ENCODE measurements at regions not wholly inside any gene's neighbourhood (a gene's known extent, or its start where the extent isn't known, plus 50 kb on each side); places are given as distances from the start of the nearest gene placed in this dataset.

GRCh38 chr4:38509551-38509950 lies 154.4 kb upstream of the KLF3 start:
- Histone ChIP-seq H3K27me3 (ENCODE audit: insufficient read depth, poor library complexity, severe bottlenecking) (no peaks in the 10 kb centered on the region), H3K4me3 (replicated peaks; ENCODE audit: insufficient read depth, low read length) (no peak overlapping the region), H3K27ac (replicated peaks) (no peak overlapping the region)
- TF ChIP-seq CTCF (IDR thresholded peaks at IDR 0.05; ENCODE audit: insufficient read depth, low read length) (no peak), GABPA (IDR thresholded peaks at IDR 0.05; ENCODE audit: low read depth) (no peak), POLR2AphosphoS5 (IDR thresholded peaks at IDR 0.05; ENCODE audit: low read depth) (no peak), REST (IDR thresholded peaks at IDR 0.05; ENCODE audit: insufficient replicate concordance, low read depth) (no peak), SPI1 (IDR thresholded peaks at IDR 0.05; ENCODE audit: borderline replicate concordance, low read depth) (no peak)
- DNase-seq (ENCODE audit: low read depth in 1 of 2, low spot score in 1 of 2): no peak

GRCh38 chr4:38510201-38510600 lies 153.8 kb upstream of the KLF3 start:
- no peak overlapping the region for H3K4me3 ChIP-seq (replicated peaks; ENCODE audit: insufficient read depth, low read length)
- H3K27me3 ChIP-seq (ENCODE audit: insufficient read depth, poor library complexity, severe bottlenecking): no peaks in the 10 kb centered on the region
- no peak for DNase-seq (ENCODE audit: low read depth in 1 of 2, low spot score in 1 of 2)
- H3K27ac ChIP-seq (replicated peaks): no peak overlapping the region
- TF ChIP-seq REST (IDR thresholded peaks at IDR 0.05; ENCODE audit: insufficient replicate concordance, low read depth) (no peak), SPI1 (IDR thresholded peaks at IDR 0.05; ENCODE audit: borderline replicate concordance, low read depth) (no peak), GABPA (IDR thresholded peaks at IDR 0.05; ENCODE audit: low read depth) (no peak), CTCF (IDR thresholded peaks at IDR 0.05; ENCODE audit: insufficient read depth, low read length) (no peak), POLR2AphosphoS5 (IDR thresholded peaks at IDR 0.05; ENCODE audit: low read depth) (no peak)

GRCh38 chr4:38511702-38512101 lies 152.3 kb upstream of the KLF3 start:
- no peak for TF ChIP-seq SPI1 (IDR thresholded peaks at IDR 0.05; ENCODE audit: borderline replicate concordance, low read depth)
- no peak for TF ChIP-seq REST (IDR thresholded peaks at IDR 0.05; ENCODE audit: insufficient replicate concordance, low read depth)
- TF ChIP-seq CTCF (IDR thresholded peaks at IDR 0.05; ENCODE audit: insufficient read depth, low read length): no peak
- DNase-seq (ENCODE audit: low read depth in 1 of 2, low spot score in 1 of 2): no peak
- Histone ChIP-seq H3K27me3 (ENCODE audit: insufficient read depth, poor library complexity, severe bottlenecking) (no peaks in the 10 kb centered on the region), H3K27ac (replicated peaks) (no peak overlapping the region), H3K4me3 (replicated peaks; ENCODE audit: insufficient read depth, low read length) (no peak overlapping the region)

All from HL-60 (cell line).